ENCODE measurements at regions not wholly inside any gene's neighbourhood (a gene's known extent, or its start where the extent isn't known, plus 50 kb on each side); places are given as distances from the start of the nearest gene placed in this dataset.

DNA sequence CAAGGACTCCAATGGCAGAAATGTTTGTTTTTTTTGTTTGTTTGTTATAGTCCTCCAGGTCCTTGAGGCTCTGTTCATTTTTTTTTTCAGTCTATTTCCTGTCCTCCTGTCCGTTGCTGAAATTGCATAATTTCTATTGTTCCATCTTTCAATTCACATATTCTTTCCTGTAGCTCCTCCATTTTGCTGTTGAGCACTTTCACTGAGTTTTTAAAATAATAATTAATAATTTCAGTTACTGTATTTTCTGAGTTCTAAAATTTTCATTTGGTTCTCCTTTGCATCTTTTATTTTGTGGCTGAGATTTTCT is 202.3 kb upstream of the AGR3 start:
- no TSS peak for BruUV-seq (replicated peaks)

More for the DNA sequence above, 202.3 kb upstream of the AGR3 start:
- peaks cover 4% of the 10 kb centered on the region; the same call in 1 of the 2 replicates for H3K9me3 ChIP-seq (ENCODE audit: low read length)
- no peak overlapping the region for H3K9ac ChIP-seq (ENCODE audit: insufficient read depth, low read depth, low read length)
- H3K79me2 ChIP-seq (ENCODE audit: insufficient read depth, low read length), result no peaks in the 10 kb centered on the region
- no peak for DNase-seq (ENCODE audit: low spot score)
- H3K27me3 ChIP-seq (ENCODE audit: control insufficient read depth in 1 of 2, insufficient read depth in 2 of 2, low read length in 2 of 2), result no peaks in the 10 kb centered on the region
- POLR2A ChIA-PET, result interaction anchor here (1.6 to 1.7 kb wide), 2 partner anchors 15 to 46 kb away, joined by 8 read pairs; no protein-coding TSS in a partner anchor
- H3K36me3 ChIP-seq (replicated peaks in 1 of 2; ENCODE audit: control insufficient read depth in 1 of 2, insufficient read depth in 2 of 2, low read length in 2 of 2), result no peaks in the 10 kb centered on the region
- H3K4me3 ChIP-seq (replicated peaks in 1 of 3; ENCODE audit: insufficient read depth in 1 of 3, low read depth in 2 of 3, low read length in 3 of 3), result no peak overlapping the region
- FAIRE-seq, result no peak
- no peak overlapping the region for H3K27ac ChIP-seq (ENCODE audit: extremely low read length, insufficient read depth, low read length)
- H2AFZ ChIP-seq (ENCODE audit: low read length), result no peak overlapping the region
- H3K4me2 ChIP-seq (ENCODE audit: low read depth, low read length), result no peak overlapping the region
- CTCF ChIA-PET (ENCODE audit: low intra/inter-chr PET ratio, low total read pairs), result no interaction called here
- in situ Hi-C loops (cut with HindIII; ENCODE audit: extremely low pct_ligation_motif_present, low pct_unique_long_range_greater_than_20kb) (no loop called here), intact Hi-C loops (cut with micrococcal nuclease; ENCODE audit: unreplicated experiment) (no loop called here)
- TF ChIP-seq ZNF3 (CRISPR knock-in tag; IDR thresholded peaks at IDR 0.05), result 0 out of 2 replicates have a peak, but pooled peaks have one; percentile 26
- no peak for TF ChIP-seq ZNF850 (CRISPR knock-in tag; conservative IDR thresholded peaks at IDR 0.05)
- 0 out of 2 replicates have a peak, but pooled peaks have one; percentile 28 for TF ChIP-seq ARID5B (CRISPR knock-in tag; IDR thresholded peaks at IDR 0.05)
- no peak for TF ChIP-seq FOXP1 (IDR thresholded peaks at IDR 0.05)
- peak; percentile 16; the same call in 1 of the 2 replicates for TF ChIP-seq FOXP1 (CRISPR knock-in tag; IDR thresholded peaks at IDR 0.05)
- peak; percentile 73; the same call in 1 of the 2 replicates for TF ChIP-seq SOX5 (CRISPR knock-in tag; IDR thresholded peaks at IDR 0.05; ENCODE audit: borderline replicate concordance)
- no peak for TF ChIP-seq ZNF670 (CRISPR knock-in tag; IDR thresholded peaks at IDR 0.05; ENCODE audit: borderline replicate concordance)
- 0 out of 2 replicates have a peak, but pooled peaks have one; percentile 10 for TF ChIP-seq GATAD2A (CRISPR knock-in tag; IDR thresholded peaks at IDR 0.05)
- TF ChIP-seq ZNF343 (CRISPR knock-in tag; IDR thresholded peaks at IDR 0.05), result no peak
- TF ChIP-seq ZNF790 (CRISPR knock-in tag; IDR thresholded peaks at IDR 0.05; ENCODE audit: borderline replicate concordance), result no peak
- no peak for TF ChIP-seq HNRNPUL1 (IDR thresholded peaks at IDR 0.05; ENCODE audit: low read depth, low read length)
- no peak for TF ChIP-seq SOX13 (IDR thresholded peaks at IDR 0.05)
- TF ChIP-seq SOX13 (CRISPR knock-in tag; conservative IDR thresholded peaks at IDR 0.05 in 1 of 2, IDR thresholded peaks at IDR 0.05 in 1 of 2), result peak in 1 of 2 experiments; percentile 73; a peak in 2 of 4 replicates
- TF ChIP-seq, protein P1, sequence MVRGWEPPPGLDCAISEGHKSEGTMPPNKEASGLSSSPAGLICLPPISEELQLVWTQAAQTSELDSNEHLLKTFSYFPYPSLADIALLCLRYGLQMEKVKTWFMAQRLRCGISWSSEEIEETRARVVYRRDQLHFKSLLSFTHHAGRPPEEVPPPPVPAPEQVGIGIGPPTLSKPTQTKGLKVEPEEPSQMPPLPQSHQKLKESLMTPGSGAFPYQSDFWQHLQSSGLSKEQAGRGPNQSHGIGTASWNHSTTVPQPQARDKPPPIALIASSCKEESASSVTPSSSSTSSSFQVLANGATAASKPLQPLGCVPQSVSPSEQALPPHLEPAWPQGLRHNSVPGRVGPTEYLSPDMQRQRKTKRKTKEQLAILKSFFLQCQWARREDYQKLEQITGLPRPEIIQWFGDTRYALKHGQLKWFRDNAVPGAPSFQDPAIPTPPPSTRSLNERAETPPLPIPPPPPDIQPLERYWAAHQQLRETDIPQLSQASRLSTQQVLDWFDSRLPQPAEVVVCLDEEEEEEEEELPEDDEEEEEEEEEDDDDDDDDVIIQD (CRISPR knock-in tag; IDR thresholded peaks at IDR 0.05; ENCODE audit: low read depth), result peak; percentile 41; the same call in 1 of the 2 replicates
- H4K20me1 ChIP-seq (ENCODE audit: insufficient read depth, low read length), result no peaks in the 10 kb centered on the region
- no peak for ATAC-seq
- H3K4me1 ChIP-seq (ENCODE audit: insufficient read depth, low read length), result peaks cover 37% of the 10 kb centered on the region
- 45% methylated on average over 1 of the region's 1 CpG for WGBS (ENCODE audit: low lambda C conversion rate)

Measured in HepG2 (cell line).